H1 (cell line): ENCODE measurements at regions not wholly inside any gene's neighbourhood (a gene's known extent, or its start where the extent isn't known, plus 50 kb on each side); places are given as distances from the start of the nearest gene placed in this dataset.

Source experiments
- CTCF ChIA-PET: fragments of 300-600 bp; sonication (Branson Sonifier 250); formaldehyde crosslinking; loops from one replicate; lab custom pipeline; 2021; ENCODE audit not compliant: partially characterized antibody; lab: Charles Lee
- POLR2A ChIA-PET: fragments of 300-600 bp; sonication (Branson Sonifier 250); formaldehyde crosslinking; loops from one replicate; lab custom pipeline; 2021; ENCODE audit warnings: inconsistent platforms; ENCODE audit not compliant: partially characterized antibody; lab: Charles Lee
- DNase-seq, 2 experiments: peaks; one replicate each; pipeline versions ENCODE4 v3.0.0 to v3.0.0-alpha.2; 2010 to 2022; ENCODE audit warnings: low spot score in 2 of 2, low read depth in 1 of 2, mixed read lengths in 1 of 2
- FAIRE-seq: peaks from 2 replicates; lab custom pipeline; 2011; peaks lifted over from hg19 to GRCh38; lab: Jason Lieb, UNC
- H2AFZ ChIP-seq: 2 replicates; pipeline ENCODE4 v1.8.1; 2012; ENCODE audit warnings: low read length, inconsistent platforms
- H2AK5ac ChIP-seq: 2 replicates; pipeline ENCODE4 v1.6.1; 2013; ENCODE audit warnings: low read depth, low read length
- H2BK120ac ChIP-seq: replicated peaks from 2 replicates; pipeline ENCODE3; 2013; ENCODE audit warnings: low read depth, low read length, inconsistent platforms
- H2BK12ac ChIP-seq: 2 replicates; pipeline ENCODE4 v1.6.1; 2013; ENCODE audit warnings: low read depth, low read length
- H2BK15ac ChIP-seq: 2 replicates; pipeline ENCODE4 v1.6.1; 2013; ENCODE audit warnings: low read length
- H2BK20ac ChIP-seq: 2 replicates; pipeline ENCODE4 v1.6.1; 2013; ENCODE audit warnings: low read length
- H2BK5ac ChIP-seq: 2 replicates; pipeline ENCODE4 v1.6.1; 2013; ENCODE audit warnings: low read depth, low read length
- H3K14ac ChIP-seq: 2 replicates; pipeline ENCODE4 v1.6.1; 2013; ENCODE audit warnings: inconsistent platforms; ENCODE audit not compliant: insufficient read length
- H3K18ac ChIP-seq: 2 replicates; pipeline ENCODE4 v1.6.1; 2013; ENCODE audit warnings: low read length; ENCODE audit errors: extremely low read depth
- H3K23ac ChIP-seq: 2 replicates; pipeline ENCODE4 v1.6.1; 2013; ENCODE audit warnings: inconsistent platforms; ENCODE audit not compliant: insufficient read length
- H3K23me2 ChIP-seq: 2 replicates; pipeline ENCODE4 v1.6.1; 2013; ENCODE audit warnings: low read depth, low read length
- H3K27ac ChIP-seq: 2 replicates; pipeline ENCODE4 v1.6.1; 2011; ENCODE audit warnings: low read depth, low read length, inconsistent platforms
- H3K27me3 ChIP-seq, 4 experiments: replicated peaks in 1 of 4; 1 replicate in 1 of 4; 2 replicates in 3 of 4; pipeline versions ENCODE4 v1.6.1 to v1.8.1; 2011 to 2013; ENCODE audit warnings: low read length in 3 of 4, mild to moderate bottlenecking in 3 of 4, inconsistent platforms in 2 of 4, mixed read lengths in 2 of 4, moderate library complexity in 1 of 4; ENCODE audit not compliant: control insufficient read depth in 3 of 4, insufficient read depth in 3 of 4; ENCODE audit errors: extremely low read depth in 1 of 4
- H3K36me3 ChIP-seq, 4 experiments: 2 replicates each; pipeline versions ENCODE4 v1.6.1 to v1.8.1; 2011 to 2013; ENCODE audit warnings: mild to moderate bottlenecking in 4 of 4, low read length in 3 of 4, moderate library complexity in 2 of 4, control low read depth in 1 of 4, inconsistent platforms in 1 of 4; ENCODE audit not compliant: insufficient read depth in 4 of 4, control insufficient read depth in 2 of 4
- H3K4ac ChIP-seq: replicated peaks from 2 replicates; pipeline ENCODE3; 2013; ENCODE audit warnings: low read length, low read depth, mixed read lengths, inconsistent platforms; ENCODE audit not compliant: insufficient read length
- H3K4me1 ChIP-seq, 4 experiments: replicated peaks in 1 of 4; 1 replicate in 1 of 4; 2 replicates in 3 of 4; pipeline versions ENCODE4 v1.6.1 to v1.8.1; 2011 to 2013; ENCODE audit warnings: low read length in 3 of 4, inconsistent platforms in 2 of 4, mixed read lengths in 1 of 4; ENCODE audit not compliant: insufficient read depth in 4 of 4, control insufficient read depth in 3 of 4
- H3K4me2 ChIP-seq, 2 experiments: 2 replicates each; pipeline versions ENCODE4 v1.6.1 to v1.8.1; 2011 to 2013; ENCODE audit warnings: low read depth in 2 of 2, low read length in 2 of 2, control low read depth in 1 of 2, inconsistent platforms in 1 of 2, mild to moderate bottlenecking in 1 of 2; ENCODE audit not compliant: insufficient read depth in 1 of 2
- H3K4me3 ChIP-seq, 4 experiments: fragments of 200-600, 300-600 bp in 1 of 4; sonication (generic), shearing (Covaris generic), sonication (Bioruptor Twin) in 1 of 4; 2 replicates each; pipeline versions ENCODE4 v1.5.1 to v1.8.1; 2011 to 2016; ENCODE audit warnings: low read length in 4 of 4, low read depth in 3 of 4, control low read depth in 2 of 4, inconsistent platforms in 2 of 4, mild to moderate bottlenecking in 2 of 4, mixed read lengths in 1 of 4, moderate library complexity in 1 of 4; ENCODE audit not compliant: insufficient read depth in 2 of 4; ENCODE audit errors: extremely low read depth in 1 of 4
- H3K56ac ChIP-seq: replicated peaks from 2 replicates; pipeline ENCODE3; 2013; ENCODE audit warnings: low read depth, mild to moderate bottlenecking, mixed read lengths, low read length, inconsistent platforms; ENCODE audit not compliant: insufficient read length
- H3K79me1 ChIP-seq: 2 replicates; pipeline ENCODE4 v1.6.1; 2013; ENCODE audit warnings: low read depth, low read length, control low read depth
- H3K79me2 ChIP-seq, 2 experiments: 2 replicates each; pipeline versions ENCODE4 v1.6.1 to v1.8.1; 2012 to 2013; ENCODE audit warnings: low read length in 2 of 2, mild to moderate bottlenecking in 2 of 2, inconsistent platforms in 1 of 2; ENCODE audit not compliant: insufficient read depth in 2 of 2, control insufficient read depth in 1 of 2
- H3K9ac ChIP-seq, 4 experiments: replicated peaks in 1 of 4; 1 replicate in 1 of 4; 2 replicates in 3 of 4; pipeline versions ENCODE4 v1.6.1 to v1.8.1; 2011 to 2013; ENCODE audit warnings: low read depth in 3 of 4, low read length in 3 of 4, control low read depth in 2 of 4, mild to moderate bottlenecking in 2 of 4, moderate library complexity in 2 of 4, inconsistent platforms in 1 of 4; ENCODE audit errors: extremely low read depth in 1 of 4
- H3K9me3 ChIP-seq, 2 experiments: 2 replicates each; pipeline versions ENCODE4 v1.6.1 to v1.8.1; 2012 to 2013; ENCODE audit warnings: mild to moderate bottlenecking in 2 of 2, moderate library complexity in 2 of 2, control low read depth in 1 of 2, inconsistent platforms in 1 of 2, low read depth in 1 of 2, low read length in 1 of 2, mixed read lengths in 1 of 2; ENCODE audit not compliant: insufficient read depth in 2 of 2
- H4K20me1 ChIP-seq, 2 experiments: replicated peaks in 1 of 2; 2 replicates each; pipeline versions ENCODE3 to v1.8.1; 2011 to 2013; ENCODE audit warnings: inconsistent platforms in 2 of 2, low read length in 2 of 2, mild to moderate bottlenecking in 1 of 2; ENCODE audit not compliant: insufficient read depth in 2 of 2, control insufficient read depth in 1 of 2
- H4K5ac ChIP-seq: 2 replicates; pipeline ENCODE4 v1.6.1; 2013; ENCODE audit warnings: low read length, low read depth, mixed read lengths, inconsistent platforms; ENCODE audit not compliant: insufficient read length
- H4K8ac ChIP-seq: 2 replicates; pipeline ENCODE4 v1.8.0; 2013; ENCODE audit warnings: mild to moderate bottlenecking, moderate library complexity, low read length, inconsistent platforms; ENCODE audit not compliant: insufficient read depth; ENCODE audit errors: extremely low read depth
- H4K91ac ChIP-seq: replicated peaks from 2 replicates; pipeline ENCODE3; 2013; ENCODE audit warnings: low read length, mixed read lengths, inconsistent platforms; ENCODE audit not compliant: insufficient read length
- CTCF ChIP-seq, 3 experiments: IDR thresholded peaks; 1 replicate in 2 of 3; 2 replicates in 1 of 3; pipeline versions ENCODE4 v1.5.1 to v1.6.1; 2011; ENCODE audit warnings: low read length in 3 of 3, mild to moderate bottlenecking in 3 of 3, inconsistent platforms in 2 of 3, low read depth in 1 of 3, moderate library complexity in 1 of 3; ENCODE audit not compliant: insufficient read depth in 1 of 3; ENCODE audit errors: control extremely low read depth in 1 of 3
- KDM1A ChIP-seq: fragments of 200-600, 300-600 bp; sonication (generic); IDR thresholded peaks from 2 replicates; pipeline ENCODE4 v1.7.1; 2016; ENCODE audit warnings: mild to moderate bottlenecking, low read length, borderline replicate concordance
- KDM4A ChIP-seq: IDR thresholded peaks from one replicate; pipeline ENCODE4 v1.7.1; 2012; ENCODE audit warnings: low read depth, mild to moderate bottlenecking, moderate library complexity, low read length, inconsistent platforms; ENCODE audit not compliant: severe bottlenecking
- NRF1 ChIP-seq: IDR thresholded peaks from 2 replicates; pipeline ENCODE4 v1.6.1; 2011; ENCODE audit warnings: mild to moderate bottlenecking, low read depth, low read length, improper control_type of control experiment
- RAD21 ChIP-seq, 2 experiments: IDR thresholded peaks in 1 of 2; conservative IDR thresholded peaks in 1 of 2; 2 replicates each; pipeline ENCODE4 v1.6.1; 2011; ENCODE audit warnings: low read depth in 2 of 2, low read length in 2 of 2, improper control_type of control experiment in 1 of 2, inconsistent platforms in 1 of 2, mild to moderate bottlenecking in 1 of 2, moderate library complexity in 1 of 2
- SIN3A ChIP-seq, 2 experiments: IDR thresholded peaks in 1 of 2; conservative IDR thresholded peaks in 1 of 2; 2 replicates each; pipeline ENCODE4 v1.6.1; 2011 to 2012; ENCODE audit warnings: low read length in 2 of 2, improper control_type of control experiment in 1 of 2, low read depth in 1 of 2, mild to moderate bottlenecking in 1 of 2
- WGBS, 2 experiments: shearing (Covaris generic) in 1 of 2; methylation state at CpG; one replicate each; pipeline versions ENCODE4 v1.1.6 to v1.1.7; 2013 to 2015; ENCODE audit warnings: low lambda C conversion rate in 2 of 2, mixed read lengths in 2 of 2, inconsistent platforms in 1 of 2, low coverage in 1 of 2, missing lambda C conversion rate in 1 of 2; ENCODE audit not compliant: insufficient replicate concordance in 2 of 2, insufficient coverage in 1 of 2, insufficient read length in 1 of 2; ENCODE audit errors: extremely low coverage in 1 of 2, missing lambda C conversion rate in 1 of 2; 5-methylcytosine and 5-hydroxymethylcytosine counted together

- Histone ChIP-seq H3K4me1 (no peaks in the 10 kb centered on the region), H2BK12ac (no peak overlapping the region), H3K4ac (no peak overlapping the region), H2AFZ (peak overlapping the region; percentile 53; the same call in 1 of the 2 replicates), H3K79me1 (no peaks in the 10 kb centered on the region), H3K23me2 (no peaks in the 10 kb centered on the region), H3K4me2 (no peak overlapping the region), H3K9ac (no peak overlapping the region), H4K91ac (no peak overlapping the region), H3K14ac (no peak overlapping the region), H2BK5ac (no peak overlapping the region), H4K5ac (no peak overlapping the region), H3K9me3 (peaks cover 0 to 3% of the 10 kb centered on the region in 2 experiments; a peak in 1 of 4 replicates), H4K20me1 (no peaks in the 10 kb centered on the region), H2AK5ac (no peak overlapping the region), H4K8ac (no peak overlapping the region), H3K18ac (no peak overlapping the region), H3K36me3 (no peaks in the 10 kb centered on the region), H3K79me2 (no peaks in the 10 kb centered on the region), H2BK120ac (no peak overlapping the region), H3K4me3 (no peak overlapping the region), H3K56ac (no peak overlapping the region), H3K27ac (no peak overlapping the region), H3K27me3 (no peaks in the 10 kb centered on the region), H2BK20ac (no peak overlapping the region), H2BK15ac (no peak overlapping the region), H3K23ac (no peak overlapping the region)
- peak in 1 of 2 experiments; percentile 13 for DNase-seq
- no peak for FAIRE-seq
- TF ChIP-seq KDM4A (no peak), KDM1A (no peak), RAD21 (IDR thresholded peaks at IDR 0.05 in 1 of 2, conservative IDR thresholded peaks at IDR 0.05 in 1 of 2; ENCODE audit: low read depth in 2 of 2, low read length in 2 of 2) (peak; percentile 36 to 47), NRF1 (no peak), SIN3A (conservative IDR thresholded peaks at IDR 0.05 in 1 of 2, IDR thresholded peaks at IDR 0.05 in 1 of 2; ENCODE audit: low read depth in 1 of 2, low read length in 2 of 2) (no peak), CTCF (IDR thresholded peaks at IDR 0.05; ENCODE audit: control extremely low read depth in 1 of 3, insufficient read depth in 1 of 3, low read depth in 1 of 3, low read length in 3 of 3) (peak; percentile 52 to 76 (median 70))
- POLR2A ChIA-PET, result no interaction called here
- 50% methylated on average over 1 of the region's 1 CpG; no CpG with 5 or more reads in 1 of the 2 experiments for WGBS, 2 experiments
- CTCF ChIA-PET, result interaction anchor here (0.9 to 2.0 kb wide), 4 partner anchors 25 to 383 kb away, joined by 3 to 5 read pairs (median 4); no protein-coding TSS in a partner anchor
These were observed 606.5 kb downstream of the MAGEB5 start for GRCh38 chrX:26822448-26822847.
